Upper lobe of right lung (tissue), 1 donor: ENCODE measurements at regions not wholly inside any gene's neighbourhood (a gene's known extent, or its start where the extent isn't known, plus 50 kb on each side); places are given as distances from the start of the nearest gene placed in this dataset.

Experiments used
- ATAC-seq: fragments of 200-7000 bp; cut with Tn5 transposase; one replicate; pipeline ENCODE4 v1.9.1; 2020; ENCODE audit warnings: mild to moderate bottlenecking, moderate library complexity
- DNase-seq: peaks from one replicate; pipeline ENCODE4 v3.0.0-alpha.2; 2020
- H3K27ac ChIP-seq: fragments of 200-600 bp; one replicate; pipeline ENCODE4 v1.8.0; 2022
- H3K27me3 ChIP-seq: fragments of 200-600 bp; one replicate; pipeline ENCODE4 v1.8.0; 2022; ENCODE audit warnings: mild to moderate bottlenecking
- H3K36me3 ChIP-seq: fragments of 200-600 bp; one replicate; pipeline ENCODE4 v1.8.0; 2022
- H3K4me1 ChIP-seq: fragments of 200-600 bp; one replicate; pipeline ENCODE4 v1.8.0; 2022
- H3K4me3 ChIP-seq: fragments of 200-600 bp; one replicate; pipeline ENCODE4 v1.8.0; 2022; ENCODE audit warnings: mild to moderate bottlenecking
- H3K9me3 ChIP-seq: fragments of 200-600 bp; one replicate; pipeline ENCODE4 v1.8.0; 2022
- intact Hi-C: fragments of 100-400 bp; cut with DNase I; formaldehyde crosslinking; loops from one replicate; pipeline ENCODE4 v1.11.0; 2022
- TF ChIP-seq, protein P1 (sequence below): fragments of 200-600 bp; IDR thresholded peaks from one replicate; pipeline ENCODE4 v1.8.0; 2022; ENCODE audit warnings: antibody characterized with exemption
- donor health status: DM: no; HTN: yes; CAD: no; lungs with severe emphysema.

DNA sequence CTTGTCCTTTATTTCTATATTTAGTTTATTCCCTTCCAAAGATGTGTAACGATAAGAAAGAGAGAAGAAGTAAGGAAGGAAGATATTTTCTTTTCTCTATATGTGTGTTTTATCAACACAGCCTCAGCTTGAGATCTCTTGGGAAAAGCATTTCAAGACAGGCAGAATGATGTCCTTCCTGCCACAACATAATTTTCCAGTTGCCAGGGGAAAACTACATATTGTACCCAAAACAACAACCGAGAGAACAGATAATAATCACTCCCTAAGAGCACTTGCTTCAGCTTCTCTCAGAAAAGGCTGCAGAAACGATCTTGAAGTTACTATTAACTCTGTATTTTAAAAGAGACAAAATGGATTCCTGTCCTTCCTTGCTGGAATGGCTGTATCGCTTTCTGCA lies 151.4 kb upstream of the ITGB1 start:
- no peak overlapping the region for H3K4me3 ChIP-seq
- TF ChIP-seq, protein P1, sequence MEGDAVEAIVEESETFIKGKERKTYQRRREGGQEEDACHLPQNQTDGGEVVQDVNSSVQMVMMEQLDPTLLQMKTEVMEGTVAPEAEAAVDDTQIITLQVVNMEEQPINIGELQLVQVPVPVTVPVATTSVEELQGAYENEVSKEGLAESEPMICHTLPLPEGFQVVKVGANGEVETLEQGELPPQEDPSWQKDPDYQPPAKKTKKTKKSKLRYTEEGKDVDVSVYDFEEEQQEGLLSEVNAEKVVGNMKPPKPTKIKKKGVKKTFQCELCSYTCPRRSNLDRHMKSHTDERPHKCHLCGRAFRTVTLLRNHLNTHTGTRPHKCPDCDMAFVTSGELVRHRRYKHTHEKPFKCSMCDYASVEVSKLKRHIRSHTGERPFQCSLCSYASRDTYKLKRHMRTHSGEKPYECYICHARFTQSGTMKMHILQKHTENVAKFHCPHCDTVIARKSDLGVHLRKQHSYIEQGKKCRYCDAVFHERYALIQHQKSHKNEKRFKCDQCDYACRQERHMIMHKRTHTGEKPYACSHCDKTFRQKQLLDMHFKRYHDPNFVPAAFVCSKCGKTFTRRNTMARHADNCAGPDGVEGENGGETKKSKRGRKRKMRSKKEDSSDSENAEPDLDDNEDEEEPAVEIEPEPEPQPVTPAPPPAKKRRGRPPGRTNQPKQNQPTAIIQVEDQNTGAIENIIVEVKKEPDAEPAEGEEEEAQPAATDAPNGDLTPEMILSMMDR = no peak
- ATAC-seq (no peak), DNase-seq (no peak)
- intact Hi-C loops = no loop called here
- H3K27me3 ChIP-seq = no peaks in the 10 kb centered on the region
- peaks cover 9% of the 10 kb centered on the region for H3K4me1 ChIP-seq
- H3K27ac ChIP-seq = no peak overlapping the region
- no peaks in the 10 kb centered on the region for H3K36me3 ChIP-seq
- no peaks in the 10 kb centered on the region for H3K9me3 ChIP-seq

DNA sequence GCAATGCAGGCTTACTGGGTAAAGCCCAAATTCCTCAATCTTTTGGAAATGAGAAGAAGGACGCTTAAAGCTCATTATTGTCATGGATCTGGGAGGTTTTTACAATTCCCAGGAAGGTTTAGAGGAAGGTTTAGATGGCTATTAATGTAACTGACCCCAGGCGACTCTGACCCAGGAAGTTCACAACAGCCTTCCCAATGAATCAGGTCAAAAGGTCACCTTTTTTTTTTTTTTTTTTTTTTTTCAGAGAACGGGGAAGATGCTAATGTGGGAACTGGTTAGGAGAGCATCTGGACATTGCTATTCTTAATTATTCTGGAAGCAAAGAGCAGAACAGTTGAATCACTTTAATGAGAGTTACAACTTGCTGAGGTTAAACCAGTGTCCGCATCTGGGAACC lies 149.9 kb upstream of the ITGB1 start:
- intact Hi-C loops = no loop called here
- TF ChIP-seq, protein P1 = no peak
- Histone ChIP-seq H3K27ac (no peak overlapping the region), H3K27me3 (no peaks in the 10 kb centered on the region), H3K4me1 (peaks cover 5% of the 10 kb centered on the region), H3K36me3 (no peaks in the 10 kb centered on the region), H3K9me3 (no peaks in the 10 kb centered on the region), H3K4me3 (no peak overlapping the region)
- ATAC-seq (no peak), DNase-seq (no peak)

DNA sequence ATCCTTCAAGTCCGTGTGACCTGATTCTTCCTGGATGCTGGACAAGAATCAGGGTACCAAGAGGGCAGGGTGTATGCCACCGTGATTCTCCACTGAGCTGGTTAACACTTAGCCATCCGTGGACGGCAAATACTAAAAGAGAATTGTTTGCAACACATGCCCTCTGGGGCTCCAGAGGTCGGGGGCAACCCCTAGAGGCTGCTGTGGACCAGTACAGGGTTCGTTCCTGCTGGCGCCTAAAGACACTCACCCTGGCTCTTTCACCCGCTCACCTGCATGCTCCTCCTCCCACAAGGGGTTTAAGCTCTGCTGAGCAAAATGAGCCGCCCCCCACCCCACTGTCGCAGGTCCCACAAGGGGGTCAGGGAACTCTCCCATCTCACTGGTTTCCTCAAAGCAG lies 148.7 kb upstream of the ITGB1 start:
- Histone ChIP-seq H3K4me3 (no peak overlapping the region), H3K27me3 (no peaks in the 10 kb centered on the region), H3K36me3 (no peaks in the 10 kb centered on the region), H3K27ac (no peak overlapping the region), H3K4me1 (no peaks in the 10 kb centered on the region), H3K9me3 (no peaks in the 10 kb centered on the region)
- TF ChIP-seq, protein P1 = no peak
- no peak for ATAC-seq
- intact Hi-C loops = no loop called here
- peak; percentile 50 for DNase-seq

DNA sequence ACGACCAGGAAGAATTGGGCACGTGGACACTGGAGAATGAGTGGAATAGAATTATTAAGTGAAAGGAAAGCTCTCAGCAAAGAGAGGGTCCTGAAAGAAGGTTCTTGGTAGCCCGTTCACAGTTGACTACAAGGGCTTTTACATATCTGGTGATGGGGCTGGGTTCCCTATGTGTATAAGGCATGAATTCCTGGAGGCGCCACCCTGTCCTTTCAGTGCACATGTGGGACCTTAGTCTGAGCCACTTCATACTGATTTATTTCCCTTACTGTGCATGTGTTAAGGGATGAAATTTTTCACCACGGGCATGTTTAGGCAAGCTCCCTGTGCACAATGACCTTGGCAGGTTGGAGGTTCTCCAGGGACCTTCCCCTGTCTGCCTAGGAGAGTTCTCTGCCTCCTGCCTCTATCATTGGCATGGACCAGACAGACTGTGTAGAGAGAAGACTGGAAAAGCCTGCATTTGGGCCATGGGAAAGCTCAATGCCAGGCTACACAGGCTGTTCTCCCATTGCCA lies 145.9 kb upstream of the ITGB1 start:
- Histone ChIP-seq H3K27ac (no peak overlapping the region), H3K4me1 (no peaks in the 10 kb centered on the region), H3K27me3 (no peaks in the 10 kb centered on the region), H3K36me3 (no peaks in the 10 kb centered on the region), H3K4me3 (no peak overlapping the region), H3K9me3 (no peaks in the 10 kb centered on the region)
- DNase-seq (no peak), ATAC-seq (no peak)
- intact Hi-C loops = no loop called here
- TF ChIP-seq, protein P1 = no peak

DNA sequence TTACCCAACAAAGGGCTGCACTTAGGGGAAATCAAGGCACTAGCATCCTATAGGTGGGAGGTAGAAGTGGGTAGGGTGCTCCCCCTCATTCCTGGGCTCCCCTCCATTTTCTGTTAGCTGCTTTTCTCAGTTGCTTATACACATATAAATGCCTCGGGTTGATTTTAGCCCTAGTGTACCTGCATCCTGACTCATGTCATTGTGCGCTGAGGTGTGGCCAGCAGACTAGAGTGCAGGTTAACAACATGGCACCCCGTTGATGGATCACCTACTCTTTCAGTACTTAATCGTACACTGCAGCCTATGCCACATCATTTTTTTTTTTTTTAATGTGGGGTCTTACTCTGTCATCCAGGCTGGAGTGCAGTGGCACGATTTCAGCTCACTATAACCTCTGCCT lies 144.0 kb upstream of the ITGB1 start:
- Histone ChIP-seq H3K27ac (no peak overlapping the region), H3K27me3 (no peaks in the 10 kb centered on the region), H3K36me3 (no peaks in the 10 kb centered on the region), H3K4me3 (no peak overlapping the region), H3K4me1 (no peaks in the 10 kb centered on the region), H3K9me3 (no peaks in the 10 kb centered on the region)
- ATAC-seq (no peak), DNase-seq (no peak)
- TF ChIP-seq, protein P1 = no peak
- intact Hi-C loops = no loop called here

DNA sequence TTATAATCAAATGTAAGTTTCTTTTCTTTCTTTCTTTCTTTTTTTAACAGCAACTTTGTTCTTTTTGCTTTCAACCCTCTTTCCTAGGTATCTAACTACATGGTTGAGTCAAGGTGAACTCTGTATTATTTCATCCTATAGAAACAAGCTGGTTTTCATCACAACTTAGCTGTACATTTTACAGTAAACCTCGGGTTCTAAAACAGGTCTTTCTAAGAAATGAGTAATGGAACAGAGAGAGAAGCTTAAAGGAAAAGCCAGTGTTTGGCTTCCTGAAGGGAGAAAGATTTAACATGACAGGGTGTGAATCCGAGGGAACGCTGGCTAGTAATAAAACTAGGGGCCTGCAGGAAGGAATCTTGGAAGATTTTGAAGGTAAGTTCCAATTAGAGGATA lies 143.4 kb upstream of the ITGB1 start:
- ATAC-seq = no peak
- DNase-seq = no peak
- Histone ChIP-seq H3K27me3 (no peaks in the 10 kb centered on the region), H3K36me3 (no peaks in the 10 kb centered on the region), H3K4me3 (no peak overlapping the region), H3K4me1 (no peaks in the 10 kb centered on the region), H3K9me3 (no peaks in the 10 kb centered on the region), H3K27ac (no peak overlapping the region)
- TF ChIP-seq, protein P1 = no peak
- intact Hi-C loops = no loop called here
